ENCODE measurements at regions not wholly inside any gene's neighbourhood (a gene's known extent, or its start where the extent isn't known, plus 50 kb on each side); places are given as distances from the start of the nearest gene placed in this dataset.

DNA sequence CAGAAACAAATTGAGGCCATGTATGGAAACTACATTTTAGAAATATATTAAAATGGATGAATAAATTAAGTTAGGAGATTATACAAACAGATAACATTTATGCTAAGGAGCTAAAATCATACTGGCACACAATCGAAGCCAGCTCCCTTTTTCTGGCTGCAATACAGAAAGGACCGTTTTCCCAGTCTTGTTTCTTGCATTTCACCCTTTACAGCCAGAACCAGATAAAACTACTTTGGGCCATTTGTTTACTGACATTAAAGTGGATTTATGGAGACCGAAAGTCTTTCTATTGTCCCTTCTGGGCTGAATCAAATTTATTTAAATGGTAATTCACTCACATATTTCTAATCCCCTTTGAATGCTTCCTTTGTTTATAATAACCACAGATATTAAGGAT, 50.1 kb upstream of the CNTN3 start:
- WGBS, 2 donors = 61 to 69% methylated on average over 3 of the region's 3 CpGs
- intact Hi-C loops (cut with DNase I; ENCODE audit: low total_unique reads) = no loop called here
- no peak overlapping the region for H3K27ac ChIP-seq
- DNase-seq = no peak
- no peaks in the 10 kb centered on the region for H3K9me3 ChIP-seq
- H3K4me3 ChIP-seq = no peak overlapping the region
- no peaks in the 10 kb centered on the region for H3K36me3 ChIP-seq (ENCODE audit: low read depth, missing control alignments)
- TF ChIP-seq POLR2A (IDR thresholded peaks at IDR 0.05) = no peak
- TF ChIP-seq, protein P1, sequence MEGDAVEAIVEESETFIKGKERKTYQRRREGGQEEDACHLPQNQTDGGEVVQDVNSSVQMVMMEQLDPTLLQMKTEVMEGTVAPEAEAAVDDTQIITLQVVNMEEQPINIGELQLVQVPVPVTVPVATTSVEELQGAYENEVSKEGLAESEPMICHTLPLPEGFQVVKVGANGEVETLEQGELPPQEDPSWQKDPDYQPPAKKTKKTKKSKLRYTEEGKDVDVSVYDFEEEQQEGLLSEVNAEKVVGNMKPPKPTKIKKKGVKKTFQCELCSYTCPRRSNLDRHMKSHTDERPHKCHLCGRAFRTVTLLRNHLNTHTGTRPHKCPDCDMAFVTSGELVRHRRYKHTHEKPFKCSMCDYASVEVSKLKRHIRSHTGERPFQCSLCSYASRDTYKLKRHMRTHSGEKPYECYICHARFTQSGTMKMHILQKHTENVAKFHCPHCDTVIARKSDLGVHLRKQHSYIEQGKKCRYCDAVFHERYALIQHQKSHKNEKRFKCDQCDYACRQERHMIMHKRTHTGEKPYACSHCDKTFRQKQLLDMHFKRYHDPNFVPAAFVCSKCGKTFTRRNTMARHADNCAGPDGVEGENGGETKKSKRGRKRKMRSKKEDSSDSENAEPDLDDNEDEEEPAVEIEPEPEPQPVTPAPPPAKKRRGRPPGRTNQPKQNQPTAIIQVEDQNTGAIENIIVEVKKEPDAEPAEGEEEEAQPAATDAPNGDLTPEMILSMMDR (IDR thresholded peaks at IDR 0.05) = no peak
- no peaks in the 10 kb centered on the region for H3K4me1 ChIP-seq
- H3K27me3 ChIP-seq = no peaks in the 10 kb centered on the region
